NB4 (cell line): ENCODE measurements at regions not wholly inside any gene's neighbourhood (a gene's known extent, or its start where the extent isn't known, plus 50 kb on each side); places are given as distances from the start of the nearest gene placed in this dataset.

ENCODE experiments used
- POLR2A ChIP-seq: IDR thresholded peaks from 2 replicates; pipeline ENCODE4 v1.6.1; 2011; ENCODE audit warnings: mild to moderate bottlenecking; ENCODE audit not compliant: insufficient read length; ENCODE audit errors: extremely low read depth
- TF ChIP-seq, protein P1 (sequence below): IDR thresholded peaks from one replicate; pipeline ENCODE4 v1.5.1; 2012; ENCODE audit warnings: low read depth, low read length
- TF ChIP-seq, protein P2 (sequence below): IDR thresholded peaks from 2 replicates; pipeline ENCODE4 v1.6.1; 2011; ENCODE audit warnings: low read depth, low read length

- TF ChIP-seq, protein P1, sequence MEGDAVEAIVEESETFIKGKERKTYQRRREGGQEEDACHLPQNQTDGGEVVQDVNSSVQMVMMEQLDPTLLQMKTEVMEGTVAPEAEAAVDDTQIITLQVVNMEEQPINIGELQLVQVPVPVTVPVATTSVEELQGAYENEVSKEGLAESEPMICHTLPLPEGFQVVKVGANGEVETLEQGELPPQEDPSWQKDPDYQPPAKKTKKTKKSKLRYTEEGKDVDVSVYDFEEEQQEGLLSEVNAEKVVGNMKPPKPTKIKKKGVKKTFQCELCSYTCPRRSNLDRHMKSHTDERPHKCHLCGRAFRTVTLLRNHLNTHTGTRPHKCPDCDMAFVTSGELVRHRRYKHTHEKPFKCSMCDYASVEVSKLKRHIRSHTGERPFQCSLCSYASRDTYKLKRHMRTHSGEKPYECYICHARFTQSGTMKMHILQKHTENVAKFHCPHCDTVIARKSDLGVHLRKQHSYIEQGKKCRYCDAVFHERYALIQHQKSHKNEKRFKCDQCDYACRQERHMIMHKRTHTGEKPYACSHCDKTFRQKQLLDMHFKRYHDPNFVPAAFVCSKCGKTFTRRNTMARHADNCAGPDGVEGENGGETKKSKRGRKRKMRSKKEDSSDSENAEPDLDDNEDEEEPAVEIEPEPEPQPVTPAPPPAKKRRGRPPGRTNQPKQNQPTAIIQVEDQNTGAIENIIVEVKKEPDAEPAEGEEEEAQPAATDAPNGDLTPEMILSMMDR: no peak
- no peak for TF ChIP-seq POLR2A
- TF ChIP-seq, protein P2, sequence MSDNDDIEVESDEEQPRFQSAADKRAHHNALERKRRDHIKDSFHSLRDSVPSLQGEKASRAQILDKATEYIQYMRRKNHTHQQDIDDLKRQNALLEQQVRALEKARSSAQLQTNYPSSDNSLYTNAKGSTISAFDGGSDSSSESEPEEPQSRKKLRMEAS: no peak
Measured at GRCh38 chr19:31970027-31970461, 375.4 kb upstream of the ZNF507 start.
